H9 (cell line): ENCODE measurements at regions not wholly inside any gene's neighbourhood (a gene's known extent, or its start where the extent isn't known, plus 50 kb on each side); places are given as distances from the start of the nearest gene placed in this dataset.

Experiments
- DNase-seq: peaks from one replicate; pipeline ENCODE4 v3.0.0-alpha.2; 2017
- H2AFZ ChIP-seq: one replicate; pipeline ENCODE4 v1.6.1; 2013; ENCODE audit warnings: mild to moderate bottlenecking, low read length, control low read depth, moderate library complexity
- H2AK5ac ChIP-seq: 2 replicates; pipeline ENCODE4 v1.6.1; 2013; ENCODE audit warnings: low read length, control low read depth, mixed read lengths; ENCODE audit not compliant: insufficient read length
- H2BK120ac ChIP-seq: one replicate; pipeline ENCODE4 v1.6.1; 2013; ENCODE audit warnings: low read depth, mild to moderate bottlenecking, low read length, control low read depth, inconsistent platforms; ENCODE audit not compliant: poor library complexity, severe bottlenecking
- H2BK12ac ChIP-seq: 2 replicates; pipeline ENCODE4 v1.6.1; 2013; ENCODE audit warnings: low read length, control low read depth, mixed read lengths, low read depth; ENCODE audit not compliant: insufficient read length
- H2BK15ac ChIP-seq: 2 replicates; pipeline ENCODE4 v1.6.1; 2013; ENCODE audit warnings: low read depth, low read length, control low read depth
- H2BK20ac ChIP-seq: one replicate; pipeline ENCODE4 v1.6.1; 2013; ENCODE audit warnings: low read depth, mild to moderate bottlenecking, low read length, control low read depth, inconsistent platforms; ENCODE audit not compliant: poor library complexity, severe bottlenecking
- H2BK5ac ChIP-seq: 2 replicates; pipeline ENCODE4 v1.6.1; 2013; ENCODE audit warnings: low read length, control low read depth, mixed read lengths; ENCODE audit not compliant: insufficient read length
- H3K14ac ChIP-seq: 2 replicates; pipeline ENCODE4 v1.6.1; 2013; ENCODE audit warnings: low read length, control low read depth; ENCODE audit not compliant: insufficient read depth
- H3K18ac ChIP-seq: 2 replicates; pipeline ENCODE4 v1.6.1; 2013; ENCODE audit warnings: low read depth, mild to moderate bottlenecking, mixed read lengths, low read length, control low read depth; ENCODE audit not compliant: insufficient read length
- H3K23ac ChIP-seq: 2 replicates; pipeline ENCODE4 v1.6.1; 2013; ENCODE audit warnings: low read length, control low read depth, mixed read lengths, low read depth; ENCODE audit not compliant: insufficient read length
- H3K23me2 ChIP-seq: 2 replicates; pipeline ENCODE4 v1.6.1; 2013; ENCODE audit warnings: low read depth, mild to moderate bottlenecking, mixed read lengths, low read length, control low read depth; ENCODE audit not compliant: insufficient read length, poor library complexity, severe bottlenecking
- H3K27ac ChIP-seq: 2 replicates; pipeline ENCODE4 v1.5.1; 2013; ENCODE audit warnings: low read length, control low read depth, mixed read lengths, low read depth; ENCODE audit not compliant: insufficient read length
- H3K27me3 ChIP-seq: 2 replicates; pipeline ENCODE4 v1.6.1; 2013; ENCODE audit warnings: low read length, control low read depth, inconsistent platforms; ENCODE audit not compliant: insufficient read depth
- H3K4ac ChIP-seq: 2 replicates; pipeline ENCODE4 v1.6.1; 2013; ENCODE audit warnings: low read depth, mild to moderate bottlenecking, control low read depth, inconsistent platforms, low read length, moderate library complexity
- H3K4me1 ChIP-seq: 2 replicates; pipeline ENCODE4 v1.6.1; 2013; ENCODE audit warnings: low read length, control low read depth, inconsistent platforms; ENCODE audit not compliant: insufficient read depth
- H3K4me2 ChIP-seq: 2 replicates; pipeline ENCODE4 v1.6.1; 2013; ENCODE audit warnings: low read length, control low read depth, mixed read lengths; ENCODE audit not compliant: insufficient read length, insufficient read depth
- H3K56ac ChIP-seq: 2 replicates; pipeline ENCODE4 v1.6.1; 2013; ENCODE audit warnings: low read depth, mild to moderate bottlenecking, mixed read lengths, low read length, control low read depth; ENCODE audit not compliant: insufficient read length
- H3K79me1 ChIP-seq: 2 replicates; pipeline ENCODE4 v1.6.1; 2013; ENCODE audit warnings: low read depth, mild to moderate bottlenecking, moderate library complexity, low read length, control low read depth, inconsistent platforms; ENCODE audit not compliant: insufficient read depth, poor library complexity, severe bottlenecking
- H3K79me2 ChIP-seq: 2 replicates; pipeline ENCODE4 v1.6.1; 2013; ENCODE audit warnings: low read length, control low read depth, inconsistent platforms; ENCODE audit not compliant: insufficient read depth
- H3K9ac ChIP-seq: 2 replicates; pipeline ENCODE4 v1.6.1; 2013; ENCODE audit warnings: low read length, control low read depth, mixed read lengths; ENCODE audit not compliant: insufficient read length; ENCODE audit errors: extremely low read depth
- H3K9me3 ChIP-seq: one replicate; pipeline ENCODE4 v1.6.1; 2013; ENCODE audit warnings: low read depth, low read length, inconsistent platforms; ENCODE audit not compliant: control insufficient read depth
- H3T11ph ChIP-seq: one replicate; pipeline ENCODE4 v1.6.1; 2013; ENCODE audit warnings: mild to moderate bottlenecking, low read length, control low read depth, inconsistent platforms
- H4K20me1 ChIP-seq: one replicate; pipeline ENCODE4 v1.6.1; 2013; ENCODE audit not compliant: control insufficient read depth, insufficient read length, insufficient read depth
- H4K5ac ChIP-seq: 2 replicates; pipeline ENCODE4 v1.6.1; 2013; ENCODE audit warnings: low read depth, mild to moderate bottlenecking, mixed read lengths, low read length, control low read depth; ENCODE audit not compliant: insufficient read length
- H4K8ac ChIP-seq: replicated peaks from 2 replicates; pipeline ENCODE4 v1.6.1; 2013; ENCODE audit warnings: low read length, control low read depth, mixed read lengths, low read depth; ENCODE audit not compliant: insufficient read length
- H4K91ac ChIP-seq: 2 replicates; pipeline ENCODE4 v1.6.1; 2013; ENCODE audit warnings: low read depth, mild to moderate bottlenecking, moderate library complexity, mixed read lengths, low read length, control low read depth; ENCODE audit not compliant: insufficient read length
- H3K27ac Mint-ChIP-seq, 3 experiments: 2 replicates in 2 of 3; 3 replicates in 1 of 3; pipeline ENCODE4 v1.8.0; 2020 to 2021; ENCODE audit warnings: mixed read lengths in 3 of 3, mild to moderate bottlenecking in 1 of 3, moderate library complexity in 1 of 3
- H3K27me3 Mint-ChIP-seq: 2 replicates; pipeline ENCODE4 v1.8.0; 2021; ENCODE audit warnings: low read depth, mild to moderate bottlenecking, moderate library complexity, mixed read lengths
- H3K36me3 Mint-ChIP-seq, 3 experiments: 2 replicates in 2 of 3; 3 replicates in 1 of 3; pipeline ENCODE4 v1.8.0; 2020 to 2021; ENCODE audit warnings: low read depth in 3 of 3, mixed read lengths in 3 of 3; ENCODE audit not compliant: insufficient read depth in 1 of 3
- H3K4me1 Mint-ChIP-seq, 2 experiments: 2 replicates each; pipeline ENCODE4 v1.8.0; 2020; ENCODE audit warnings: mixed read lengths in 2 of 2
- H3K4me3 Mint-ChIP-seq, 2 experiments: 2 replicates in 1 of 2; 3 replicates in 1 of 2; pipeline ENCODE4 v1.8.0; 2020 to 2021; ENCODE audit warnings: mild to moderate bottlenecking in 2 of 2, mixed read lengths in 2 of 2, moderate library complexity in 1 of 2
- H3K9me3 Mint-ChIP-seq, 2 experiments: 2 replicates in 1 of 2; 3 replicates in 1 of 2; pipeline ENCODE4 v1.8.0; 2020; ENCODE audit warnings: mild to moderate bottlenecking in 2 of 2, mixed read lengths in 2 of 2, moderate library complexity in 1 of 2
- WGBS: extraction: QIAGEN DNeasy Blood & Tissue Kit; methylation state at CpG from one replicate; pipeline ENCODE4 v1.1.7; 2013; ENCODE audit warnings: missing lambda C conversion rate, low lambda C conversion rate, mixed read lengths; ENCODE audit not compliant: insufficient read length; ENCODE audit errors: extremely low coverage; 5-methylcytosine and 5-hydroxymethylcytosine counted together
- TF ChIP-seq, protein P1 (sequence below): fragments of 200-600 bp; sonication (generic); conservative IDR thresholded peaks from 3 replicates; pipeline ENCODE4 v1.8.0; 2021; ENCODE audit warnings: antibody characterized with exemption, mild to moderate bottlenecking

DNA sequence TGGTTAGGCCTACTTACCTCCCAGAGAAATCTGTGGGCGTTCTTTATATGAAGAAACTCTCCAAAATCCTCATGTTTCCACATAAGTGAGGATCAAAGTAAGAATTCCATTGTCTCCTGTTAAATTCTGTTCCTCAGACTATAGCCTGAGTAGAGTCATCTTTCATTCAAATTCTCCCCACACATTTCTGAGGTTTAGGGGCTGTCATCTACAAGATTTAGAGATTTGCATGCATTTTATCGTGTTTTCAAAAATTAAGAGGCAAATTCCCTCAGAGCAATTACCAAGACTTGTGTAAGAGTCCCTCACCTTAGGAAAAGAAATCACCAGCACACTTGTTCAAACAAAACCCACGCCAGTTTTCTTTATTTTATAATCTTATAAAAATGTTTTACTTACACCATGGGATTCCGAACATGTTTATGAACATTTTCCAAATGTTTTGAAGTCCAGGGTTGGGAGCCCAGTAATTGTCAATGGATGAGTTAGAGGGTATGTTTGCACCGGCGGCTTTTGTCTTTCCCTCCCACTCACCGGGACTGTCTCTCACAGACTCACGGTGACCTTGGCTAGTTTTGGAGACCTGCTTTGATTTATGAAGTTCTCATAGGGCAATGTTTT lies 367.6 kb downstream of the ENC1 start:
- no peaks in the 10 kb centered on the region for H3K9me3 Mint-ChIP-seq
- no peaks in the 10 kb centered on the region for H3K79me2 ChIP-seq
- no peak overlapping the region for H3K27ac Mint-ChIP-seq
- no peak overlapping the region for H4K8ac ChIP-seq
- no peaks in the 10 kb centered on the region for H3K79me1 ChIP-seq
- H2BK12ac ChIP-seq = no peak overlapping the region
- no peak overlapping the region for H2BK5ac ChIP-seq
- DNase-seq = no peak
- H4K5ac ChIP-seq = no peak overlapping the region
- no peak overlapping the region for H4K91ac ChIP-seq
- H3K4me2 ChIP-seq = no peak overlapping the region
- H3K18ac ChIP-seq = no peak overlapping the region
- no peak overlapping the region for H2BK120ac ChIP-seq
- no peaks in the 10 kb centered on the region for H3K27me3 Mint-ChIP-seq
- no peaks in the 10 kb centered on the region for H4K20me1 ChIP-seq
- H2BK15ac ChIP-seq = no peak overlapping the region
- no peaks in the 10 kb centered on the region for H3K36me3 Mint-ChIP-seq
- TF ChIP-seq, protein P1, sequence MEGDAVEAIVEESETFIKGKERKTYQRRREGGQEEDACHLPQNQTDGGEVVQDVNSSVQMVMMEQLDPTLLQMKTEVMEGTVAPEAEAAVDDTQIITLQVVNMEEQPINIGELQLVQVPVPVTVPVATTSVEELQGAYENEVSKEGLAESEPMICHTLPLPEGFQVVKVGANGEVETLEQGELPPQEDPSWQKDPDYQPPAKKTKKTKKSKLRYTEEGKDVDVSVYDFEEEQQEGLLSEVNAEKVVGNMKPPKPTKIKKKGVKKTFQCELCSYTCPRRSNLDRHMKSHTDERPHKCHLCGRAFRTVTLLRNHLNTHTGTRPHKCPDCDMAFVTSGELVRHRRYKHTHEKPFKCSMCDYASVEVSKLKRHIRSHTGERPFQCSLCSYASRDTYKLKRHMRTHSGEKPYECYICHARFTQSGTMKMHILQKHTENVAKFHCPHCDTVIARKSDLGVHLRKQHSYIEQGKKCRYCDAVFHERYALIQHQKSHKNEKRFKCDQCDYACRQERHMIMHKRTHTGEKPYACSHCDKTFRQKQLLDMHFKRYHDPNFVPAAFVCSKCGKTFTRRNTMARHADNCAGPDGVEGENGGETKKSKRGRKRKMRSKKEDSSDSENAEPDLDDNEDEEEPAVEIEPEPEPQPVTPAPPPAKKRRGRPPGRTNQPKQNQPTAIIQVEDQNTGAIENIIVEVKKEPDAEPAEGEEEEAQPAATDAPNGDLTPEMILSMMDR = no peak
- H2BK20ac ChIP-seq = no peak overlapping the region
- H2AK5ac ChIP-seq = no peak overlapping the region
- no peak overlapping the region for H3K14ac ChIP-seq
- no peak overlapping the region for H3K9ac ChIP-seq
- no peaks in the 10 kb centered on the region for H3K9me3 ChIP-seq
- H3K23me2 ChIP-seq = no peaks in the 10 kb centered on the region
- H3K4me1 Mint-ChIP-seq = peaks cover 14 to 15% of the 10 kb centered on the region in 2 experiments
- no peak overlapping the region for H3K56ac ChIP-seq
- no peak overlapping the region for H3T11ph ChIP-seq
- H2AFZ ChIP-seq = no peak overlapping the region
- H3K27ac ChIP-seq = no peak overlapping the region
- 0 out of 2 replicates have a peak, but pooled peaks cover 5% of the 10 kb centered on the region for H3K4me1 ChIP-seq
- H3K4ac ChIP-seq = no peak overlapping the region
- no peaks in the 10 kb centered on the region for H3K27me3 ChIP-seq
- H3K23ac ChIP-seq = no peak overlapping the region
- no CpG with 5 or more reads among the region's 8 CpGs for WGBS
- no peak overlapping the region for H3K4me3 Mint-ChIP-seq
